Activated CD4-positive, alpha-beta T cell treated with anti-CD3 and anti-CD28 coated beads for 48 hours (primary cell): ENCODE measurements at regions not wholly inside any gene's neighbourhood (a gene's known extent, or its start where the extent isn't known, plus 50 kb on each side); places are given as distances from the start of the nearest gene placed in this dataset.
A peak's percentile ranks its signal among the peaks of the same experiment; 100 is the strongest.
"Not testable (repeated sequence)": the region's sequence is repeated elsewhere in the genome, so short reads cannot be mapped to it uniquely, and the experiment has no call there.

Source experiments
- DNase-seq: peaks from one replicate; pipeline ENCODE4 v3.0.0-alpha.2; 2020

DNA sequence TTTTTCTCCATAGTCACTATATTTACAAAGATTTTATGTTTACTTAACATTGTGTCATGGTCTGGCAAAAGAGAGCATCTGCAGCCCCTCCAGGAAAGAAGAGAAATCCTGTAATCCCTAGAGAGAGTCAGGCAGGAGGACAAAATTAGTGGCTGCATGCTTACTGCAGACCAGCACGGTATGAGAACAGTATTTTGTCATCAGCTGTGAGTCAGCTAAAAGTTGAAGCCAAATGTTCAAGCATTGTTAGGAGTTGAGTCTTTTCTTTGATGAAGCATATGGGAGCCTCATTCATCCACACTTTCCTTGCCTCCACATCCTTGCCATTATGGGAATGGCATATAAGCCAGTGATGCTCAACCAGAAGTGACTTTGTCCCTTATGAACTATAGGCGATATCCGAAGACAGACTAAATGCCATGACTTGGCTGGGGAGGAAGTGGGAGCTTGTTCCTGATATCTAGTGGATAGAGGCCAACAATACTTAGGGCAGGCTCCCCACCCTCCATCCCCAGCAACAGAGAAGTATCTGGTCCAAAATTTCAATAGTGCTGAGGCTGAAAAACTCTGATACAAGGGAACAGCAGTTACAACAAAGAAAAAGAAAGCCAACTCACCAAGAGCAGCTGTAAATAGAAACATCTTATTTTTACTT is 112.0 kb upstream of the OR5AK2 start:
- no peak for DNase-seq

- no peak for DNase-seq
These were observed 106.7 kb upstream of the OR9G4 start for GRCh38 chr11:56855217-56855616.

DNA sequence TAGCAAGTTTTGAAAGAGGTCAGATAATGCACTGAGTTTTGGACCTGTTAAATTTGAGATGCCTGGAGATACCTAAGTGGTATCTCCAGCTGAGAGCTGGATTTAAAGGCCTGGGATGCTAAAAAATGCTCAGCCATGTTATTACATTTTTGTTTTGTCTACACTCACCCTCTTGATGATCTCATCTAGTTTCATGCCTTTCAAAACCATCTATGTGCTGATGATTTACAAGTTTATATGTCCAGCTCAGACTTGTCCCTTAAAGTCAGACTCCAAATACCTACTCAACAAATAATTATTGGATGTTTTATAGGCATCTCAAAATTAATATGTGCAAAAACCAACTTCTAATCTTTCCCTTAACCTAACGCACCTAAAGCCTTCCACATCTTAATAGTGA is 103.6 kb upstream of the OR9G4 start:
- DNase-seq: no peak

DNA sequence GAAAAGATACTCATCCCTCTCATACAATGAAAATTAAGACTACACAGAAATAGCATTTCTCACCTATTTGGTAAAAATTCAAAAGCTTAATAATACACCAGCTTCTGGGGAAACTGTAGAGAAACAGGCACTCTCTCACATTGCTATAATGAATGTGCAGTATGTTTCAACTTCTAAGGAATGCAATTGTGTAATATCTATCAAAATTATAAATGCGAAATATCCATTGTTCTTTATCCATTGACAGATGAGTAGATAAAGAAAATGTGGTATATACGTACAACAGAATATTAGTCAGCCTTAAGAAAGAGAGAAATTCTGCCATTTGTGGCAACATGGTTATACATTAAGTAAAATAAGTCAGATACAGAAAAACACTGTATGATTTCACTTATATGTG is 101.4 kb upstream of the OR9G4 start:
- DNase-seq: no peak

DNA sequence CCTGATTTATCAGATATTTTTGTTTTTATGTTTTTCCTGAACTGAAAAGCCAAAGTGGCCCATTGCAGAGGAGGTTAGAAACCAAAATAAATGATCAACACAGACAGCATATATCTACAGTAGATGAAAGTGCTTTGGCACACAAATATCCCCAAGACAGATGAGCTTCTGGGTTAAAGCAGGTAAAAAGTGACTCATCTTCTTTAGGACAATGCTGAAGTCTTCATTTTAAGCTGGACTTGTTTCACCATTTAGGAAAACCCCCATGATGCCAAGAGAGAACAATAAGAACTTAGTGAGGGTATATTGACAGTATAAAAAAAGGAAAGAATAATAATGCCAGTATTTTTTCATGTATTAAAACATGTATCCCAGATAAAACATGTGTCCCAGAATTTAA is 100.8 kb upstream of the OR9G4 start:
- DNase-seq: no peak

DNA sequence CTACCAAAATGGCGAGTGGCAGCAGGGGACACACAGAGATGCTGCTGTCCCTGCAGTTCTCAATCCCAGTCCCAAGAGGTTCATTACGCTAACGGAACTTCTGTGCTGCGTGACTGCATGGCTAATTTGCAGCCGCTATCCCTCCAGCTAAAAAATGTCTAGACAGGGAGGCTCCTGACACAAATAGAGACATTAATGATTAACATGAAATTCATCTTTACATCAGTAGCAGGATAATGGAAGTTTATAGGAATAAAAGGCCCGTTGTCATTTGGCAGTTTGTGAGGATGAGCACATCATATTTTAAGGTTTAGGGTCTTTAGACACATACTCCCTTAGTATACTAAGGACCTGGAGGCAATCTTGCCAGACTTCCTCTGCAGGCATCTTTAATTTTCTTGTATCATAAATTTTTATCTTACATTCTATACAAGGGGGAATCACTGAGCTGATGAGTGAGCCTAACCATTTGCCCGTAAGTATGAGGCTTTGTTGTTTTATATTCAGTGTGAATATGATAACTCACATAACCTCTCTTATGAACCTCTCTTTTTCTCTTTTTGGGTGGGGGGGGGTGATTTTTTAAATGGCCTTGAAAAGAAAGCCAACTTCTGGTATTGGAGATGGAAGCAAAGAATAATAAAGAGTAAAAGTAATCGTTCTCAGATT is 99.8 kb upstream of the OR9G4 start:
- DNase-seq: no peak

DNA sequence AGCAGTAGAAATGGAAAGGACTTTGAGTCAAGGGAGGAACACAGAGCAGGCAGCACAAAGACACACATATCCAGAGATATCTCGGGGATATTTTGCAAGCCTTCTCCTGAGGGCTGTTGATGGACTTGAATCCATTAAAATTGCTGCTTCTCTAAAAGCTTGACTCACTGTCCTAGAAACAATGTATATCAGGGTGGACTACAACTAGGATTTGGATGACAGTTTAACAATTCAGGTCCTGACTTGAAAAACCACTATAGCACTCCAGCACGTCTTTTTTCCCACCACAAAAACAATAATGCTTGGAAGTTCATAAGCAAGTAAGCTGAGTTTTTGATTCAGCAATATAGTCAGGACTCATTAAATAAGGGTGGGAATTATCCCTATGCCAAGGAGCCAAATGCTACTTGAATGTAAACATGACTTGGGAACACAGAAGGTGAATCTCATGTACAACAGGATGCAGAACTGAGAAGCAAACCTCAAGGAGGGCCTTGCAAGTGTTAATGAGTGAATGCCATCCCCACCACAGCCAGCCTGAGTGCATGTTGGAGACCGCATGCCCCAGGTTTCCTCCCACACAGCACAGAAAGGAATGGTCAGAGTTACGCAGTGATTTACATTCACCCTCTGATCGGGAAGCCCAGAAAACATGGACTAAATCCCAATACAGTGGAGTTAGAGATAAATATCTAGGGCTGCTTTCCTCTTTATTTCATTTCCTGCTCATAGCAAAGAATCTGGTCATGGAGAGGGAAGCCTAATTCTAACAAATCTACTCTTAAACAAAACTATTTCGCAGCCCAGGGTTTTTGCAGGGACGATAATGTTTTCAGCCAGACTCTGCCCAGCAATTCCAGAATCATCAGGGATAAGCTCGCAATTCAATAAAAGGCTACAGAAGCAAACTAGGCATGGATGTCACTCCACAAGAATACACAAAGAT is 98.4 kb upstream of the OR9G4 start:
- DNase-seq: no peak

GRCh38 chr11:56845121-56845732 is 96.7 kb upstream of the OR9G4 start:
- no peak for DNase-seq

DNA sequence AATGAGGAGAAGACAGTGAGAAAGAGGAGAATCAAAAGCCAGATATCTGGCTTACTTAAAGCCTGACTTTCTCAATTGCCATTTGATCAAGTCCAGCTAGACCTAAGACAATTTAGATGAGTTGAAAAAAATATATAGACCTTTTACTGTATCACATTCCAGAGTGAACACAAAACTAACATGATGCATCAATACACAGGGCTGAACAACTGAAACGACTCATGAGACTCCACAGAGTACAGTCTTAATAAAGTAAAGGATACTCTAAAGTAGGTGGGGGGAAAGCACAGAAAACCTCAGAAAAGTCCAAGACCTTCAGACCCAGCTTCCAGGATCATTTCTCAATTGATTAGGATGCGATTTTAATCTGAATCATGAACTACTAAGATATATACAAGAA is 95.3 kb upstream of the OR9G4 start:
- DNase-seq: no peak

DNA sequence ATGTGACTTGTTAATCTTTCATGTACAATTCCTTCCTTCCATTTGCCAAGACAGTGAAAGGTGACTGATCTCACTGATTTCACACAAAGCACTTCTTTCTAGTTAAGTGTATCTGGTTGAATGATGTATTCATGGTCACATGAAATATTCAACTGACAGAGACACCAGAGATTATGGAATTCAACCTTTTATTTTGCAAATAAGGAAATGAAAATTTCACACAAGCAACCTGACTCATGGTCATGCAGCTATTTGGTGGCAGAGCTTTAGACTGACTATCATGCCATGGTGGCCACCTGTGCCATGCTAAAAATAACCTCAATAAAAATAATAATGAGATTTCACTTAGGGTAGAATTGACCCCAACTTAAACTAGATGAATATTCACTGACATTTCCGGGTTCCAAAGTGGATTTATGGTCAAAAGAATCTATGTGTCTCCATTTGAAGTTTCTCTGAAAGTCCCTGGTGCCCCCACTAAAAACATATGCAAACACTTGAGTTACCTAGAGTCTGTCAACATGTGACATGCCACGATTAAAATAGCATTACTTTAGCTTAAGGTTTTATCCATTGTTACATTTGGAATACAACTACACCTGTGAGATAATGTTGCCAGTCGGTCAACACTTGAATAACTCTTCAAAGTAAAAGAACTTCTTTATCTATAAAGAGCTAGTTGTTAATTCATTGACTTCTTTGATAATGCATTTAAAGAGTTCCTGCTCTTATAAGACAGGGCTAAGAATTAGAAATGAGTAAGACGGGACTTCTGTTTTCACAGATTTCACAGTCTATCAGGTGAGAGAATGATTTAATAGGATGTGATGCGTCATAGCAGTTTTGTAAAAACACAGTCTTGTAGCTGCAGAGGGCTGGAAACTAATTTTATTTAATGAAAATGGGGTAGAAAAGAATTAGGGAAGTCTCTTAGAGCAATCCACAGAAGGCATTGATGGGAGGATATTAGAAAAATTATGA is 94.6 kb upstream of the OR9G4 start:
- no peak for DNase-seq

DNA sequence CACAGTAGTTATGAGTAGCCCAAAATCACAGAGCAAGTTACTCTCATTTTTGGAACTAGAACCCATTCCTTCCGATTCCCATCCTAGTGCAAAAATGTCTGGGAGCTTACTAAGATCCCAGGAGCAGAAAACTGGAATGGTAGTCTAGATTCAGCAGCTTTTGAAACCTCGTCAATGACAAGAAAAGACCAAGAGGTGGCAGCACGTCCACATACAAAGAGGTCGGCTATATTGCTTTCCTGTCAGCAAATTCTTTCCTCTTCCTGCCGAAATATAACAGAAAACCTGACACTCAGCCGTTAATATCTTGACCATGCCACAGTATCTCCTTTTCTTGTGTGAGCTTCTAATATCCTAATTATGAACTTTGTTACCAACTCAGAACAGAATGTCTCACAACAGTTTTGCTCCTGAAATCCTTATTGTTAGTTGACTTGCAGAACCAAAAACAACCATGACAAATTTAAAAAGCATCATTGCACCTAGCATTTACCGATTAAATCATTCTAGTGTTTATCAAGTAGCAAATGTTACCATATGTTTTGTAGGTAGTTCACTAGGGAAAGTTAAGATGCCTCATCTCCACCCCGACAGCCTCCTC is 92.8 kb upstream of the OR9G4 start:
- DNase-seq: peak; percentile 36

- DNase-seq: not testable (repeated sequence)
These were observed 78.9 kb upstream of the OR9G4 start for GRCh38 chr11:56827357-56827756.

- DNase-seq: no peak
These were observed 71.4 kb upstream of the OR9G4 start for GRCh38 chr11:56819916-56820315.

DNA sequence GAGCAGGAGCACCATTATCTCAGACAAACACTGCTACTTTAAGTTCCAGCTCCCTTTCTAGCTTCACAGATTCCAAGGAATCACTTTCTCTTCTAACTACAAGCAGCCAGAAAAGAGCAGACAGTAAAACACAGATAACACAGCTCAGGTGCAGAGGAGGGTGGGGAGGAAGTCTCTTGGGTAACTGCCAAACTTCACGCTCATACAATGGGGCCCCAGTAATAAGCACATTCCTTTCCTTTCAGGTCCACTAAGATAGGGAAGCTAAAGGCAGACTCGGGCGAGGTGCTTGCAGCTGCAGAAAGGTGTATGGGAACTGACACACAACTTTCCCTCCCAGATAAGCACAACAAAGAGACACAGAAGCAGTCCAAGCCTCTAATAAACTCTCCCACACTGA is 69.2 kb upstream of the OR9G4 start:
- DNase-seq: no peak

DNA sequence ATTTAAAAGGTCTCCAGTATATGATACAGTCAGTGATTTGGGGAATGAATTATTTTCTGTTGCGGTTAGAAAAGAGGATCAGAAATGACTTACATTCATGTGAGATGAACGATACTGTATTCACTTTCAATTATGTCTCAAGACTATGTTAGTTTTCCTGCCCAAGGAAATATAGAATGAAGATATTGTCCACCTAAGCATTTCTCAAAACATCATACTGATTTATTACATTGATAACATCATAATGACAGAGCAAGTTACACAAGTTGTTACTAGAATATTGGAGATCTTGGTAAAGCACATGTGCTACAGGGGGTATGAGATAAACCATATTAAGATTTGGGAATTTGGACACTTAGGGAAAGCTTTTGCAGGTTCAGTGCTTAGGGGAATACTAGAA is 67.8 kb upstream of the OR9G4 start:
- DNase-seq: no peak

GRCh38 chr11:56808326-56808725 is 59.8 kb upstream of the OR9G4 start:
- DNase-seq: no peak

GRCh38 chr11:56799691-56800210 is 51.3 kb upstream of the OR9G4 start:
- no peak for DNase-seq
